Small intestine (tissue), 7 donors: ENCODE measurements at regions not wholly inside any gene's neighbourhood (a gene's known extent, or its start where the extent isn't known, plus 50 kb on each side); places are given as distances from the start of the nearest gene placed in this dataset.
"Not testable (repeated sequence)": the region's sequence is repeated elsewhere in the genome, so short reads cannot be mapped to it uniquely, and the experiment has no call there.

Experiments used
- DNase-seq, 2 donors: peaks; one replicate each; pipeline versions ENCODE4 v3.0.0 to v3.0.0-alpha.2; 2013
- FAIRE-seq: peaks from 2 replicates; lab custom pipeline; 2012; peaks lifted over from hg19 to GRCh38; lab: Jason Lieb, UNC
- H3K27ac ChIP-seq, 3 donors: one replicate each; pipeline ENCODE4 v1.5.1; 2013; ENCODE audit warnings: low read length in 2 of 3, mild to moderate bottlenecking in 2 of 3, control low read depth in 1 of 3, inconsistent platforms in 1 of 3, low read depth in 1 of 3, moderate library complexity in 1 of 3
- H3K27me3 ChIP-seq, 3 donors: one replicate each; pipeline ENCODE4 v1.6.1; 2013; ENCODE audit warnings: low read length in 3 of 3, inconsistent platforms in 1 of 3; ENCODE audit not compliant: control insufficient read depth in 3 of 3, insufficient read depth in 3 of 3
- H3K36me3 ChIP-seq, 3 donors: one replicate each; pipeline ENCODE4 v1.6.1; 2013; ENCODE audit warnings: low read length in 3 of 3, inconsistent platforms in 1 of 3, low read depth in 1 of 3, mild to moderate bottlenecking in 1 of 3, moderate library complexity in 1 of 3; ENCODE audit not compliant: control insufficient read depth in 3 of 3, insufficient read depth in 2 of 3
- H3K4me1 ChIP-seq, 3 donors: one replicate each; pipeline ENCODE4 v1.6.1; 2013; ENCODE audit warnings: low read length in 2 of 3, inconsistent platforms in 1 of 3, low read depth in 1 of 3, mild to moderate bottlenecking in 1 of 3, moderate library complexity in 1 of 3; ENCODE audit not compliant: control insufficient read depth in 3 of 3, insufficient read depth in 2 of 3
- H3K4me3 ChIP-seq, 3 donors: one replicate each; pipeline ENCODE4 v1.5.1; 2013; ENCODE audit warnings: low read length in 3 of 3, control low read depth in 1 of 3, inconsistent platforms in 1 of 3, low read depth in 1 of 3, mild to moderate bottlenecking in 1 of 3, moderate library complexity in 1 of 3
- H3K9me3 ChIP-seq, 2 donors: one replicate each; pipeline ENCODE4 v1.6.1; 2013; ENCODE audit warnings: low read depth in 1 of 2, low read length in 1 of 2; ENCODE audit not compliant: control insufficient read depth in 2 of 2, insufficient read depth in 1 of 2
- WGBS, 3 donors: extraction: QIAGEN DNeasy Blood & Tissue Kit; methylation state at CpG; one replicate each; pipeline ENCODE4 v1.1.7; 2013; 5-methylcytosine and 5-hydroxymethylcytosine counted together
- donor health status: healthy with polysubstance abuse.
- donor health status: control.
- donor health status: control.
- donor health status: Bipolar disorder and iron deficiency.
- donor health status: healthy.

DNA sequence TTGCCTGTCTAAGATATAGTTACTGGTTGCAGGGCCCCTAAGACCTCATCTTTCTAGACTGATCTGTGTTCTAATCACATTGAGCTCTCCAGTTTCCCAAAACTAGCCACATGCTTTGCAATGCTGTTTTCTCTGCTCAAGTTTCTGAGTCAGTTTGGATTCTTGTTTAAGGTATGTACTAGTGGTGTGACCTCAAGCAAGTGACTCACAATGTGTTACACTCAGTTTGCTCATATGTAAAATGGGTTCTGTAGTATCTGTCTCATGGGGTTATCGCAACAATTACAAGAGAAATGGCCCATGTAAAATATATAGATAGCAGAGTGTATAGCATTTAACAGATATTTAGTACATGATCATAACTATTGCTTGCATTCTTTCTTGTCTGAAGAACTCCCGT is 153.1 kb upstream of the ELL2 start:
- DNase-seq: no peak
- Histone ChIP-seq H3K9me3 (no peaks in the 10 kb centered on the region), H3K36me3 (no peaks in the 10 kb centered on the region), H3K27ac (peak overlapping the region in 2 of 3 donors; percentile 19 to 20), H3K4me3 (no peak overlapping the region), H3K4me1 (peaks cover 3 to 25% (median 3%) of the 10 kb centered on the region in 3 donors), H3K27me3 (no peaks in the 10 kb centered on the region)
- 59 to 83% (median 69%) methylated on average over 2 of the region's 2 CpGs for WGBS, 3 donors
- FAIRE-seq: no peak

DNA sequence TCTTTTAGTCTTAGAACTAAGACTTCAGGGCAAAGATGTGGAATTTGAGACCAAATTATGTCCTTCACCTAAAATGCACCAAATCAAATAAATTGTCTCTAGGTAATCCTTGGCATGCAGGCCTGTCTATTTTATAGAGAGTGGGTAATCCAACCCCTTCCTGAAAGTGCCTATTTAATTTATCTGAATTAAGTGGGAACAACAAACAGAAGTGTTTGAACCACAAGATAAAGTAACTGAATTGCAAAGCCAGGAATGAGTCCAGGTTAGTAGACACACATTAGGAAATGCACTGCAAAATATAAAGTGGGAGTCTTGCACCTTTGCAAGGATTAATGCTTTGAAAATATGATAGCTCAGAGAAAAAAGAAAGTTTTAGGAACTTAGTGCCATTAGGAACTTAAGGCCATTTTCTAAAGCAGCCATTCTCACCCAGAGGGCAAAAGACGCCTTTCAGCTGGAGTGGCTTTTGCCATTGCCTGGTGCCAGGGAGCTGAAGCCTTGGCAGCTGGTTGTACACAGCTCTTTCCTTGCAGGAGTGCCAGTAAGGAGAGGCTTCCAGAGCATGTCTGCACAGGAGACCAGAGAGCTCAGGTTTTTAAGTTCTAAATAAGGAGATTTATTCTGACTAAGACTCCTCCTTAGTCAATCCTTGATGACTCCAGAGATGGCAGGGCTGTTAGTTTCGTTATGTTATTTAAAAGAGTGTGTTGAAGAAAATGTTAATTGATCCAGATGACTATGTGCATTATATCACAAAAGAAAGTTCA is 151.7 kb upstream of the ELL2 start:
- WGBS, 3 donors: 29 to 54% (median 37%) methylated on average over 2 of the region's 2 CpGs
- no peak for FAIRE-seq

GRCh38 chr5:96112703-96113102 is 151.1 kb upstream of the ELL2 start:
- Histone ChIP-seq H3K9me3 (no peaks in the 10 kb centered on the region), H3K4me3 (no peak overlapping the region), H3K27me3 (no peaks in the 10 kb centered on the region), H3K36me3 (no peaks in the 10 kb centered on the region), H3K27ac (no peak overlapping the region), H3K4me1 (peaks cover 0 to 16% (median 3%) of the 10 kb centered on the region in 3 donors)
- no peak for DNase-seq
- no peak for FAIRE-seq
- 91 to 95% (median 92%) methylated on average over 2 of the region's 2 CpGs for WGBS, 3 donors

More for the DNA sequence above, 151.7 kb upstream of the ELL2 start:
- Histone ChIP-seq H3K9me3 (no peaks in the 10 kb centered on the region), H3K36me3 (no peaks in the 10 kb centered on the region), H3K27me3 (no peaks in the 10 kb centered on the region), H3K27ac (no peak overlapping the region), H3K4me1 (peaks cover 3 to 21% (median 3%) of the 10 kb centered on the region in 3 donors), H3K4me3 (no peak overlapping the region)
- DNase-seq: no peak

DNA sequence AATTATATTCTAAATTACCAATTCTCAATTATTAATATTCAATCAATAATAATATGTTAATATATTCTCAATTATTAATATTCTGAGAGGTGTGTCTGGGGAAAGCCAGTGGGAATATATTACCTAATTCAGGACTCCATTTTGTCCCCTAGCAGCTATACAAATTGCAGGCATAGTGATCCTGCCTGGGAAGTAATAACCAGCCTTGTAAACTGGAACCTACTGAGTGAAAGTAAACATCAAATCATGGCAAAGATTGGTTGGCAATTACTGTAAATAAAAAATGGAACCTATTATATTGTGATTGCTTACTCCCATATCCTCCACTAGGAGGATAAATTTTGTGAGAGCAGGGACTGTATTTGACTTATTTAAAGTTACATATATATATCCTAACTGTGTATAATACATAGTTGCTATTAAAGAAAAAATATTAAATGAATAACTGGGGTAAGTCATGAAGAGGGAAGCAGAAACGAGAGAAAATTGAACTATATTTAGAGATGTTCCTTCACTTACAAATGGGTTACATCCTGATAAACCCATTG is 150.5 kb upstream of the ELL2 start:
- H3K27ac ChIP-seq: no peak overlapping the region
- no peaks in the 10 kb centered on the region for H3K9me3 ChIP-seq
- H3K4me1 ChIP-seq: peaks cover 0 to 15% (median 3%) of the 10 kb centered on the region in 3 donors
- no peaks in the 10 kb centered on the region for H3K36me3 ChIP-seq
- DNase-seq (no peak), FAIRE-seq (no peak)
- H3K4me3 ChIP-seq: no peak overlapping the region
- H3K27me3 ChIP-seq: no peaks in the 10 kb centered on the region
- WGBS, 3 donors: 77 to 91% (median 83%) methylated on average over 1 of the region's 1 CpG

GRCh38 chr5:96111080-96111756 is 149.6 kb upstream of the ELL2 start:
- no peaks in the 10 kb centered on the region for H3K36me3 ChIP-seq
- H3K4me3 ChIP-seq: no peak overlapping the region
- no peaks in the 10 kb centered on the region for H3K9me3 ChIP-seq
- DNase-seq (no peak), FAIRE-seq (no peak)
- H3K4me1 ChIP-seq: peaks cover 0 to 11% (median 3%) of the 10 kb centered on the region in 3 donors
- 33 to 71% (median 46%) methylated on average over 3 of the region's 3 CpGs for WGBS, 3 donors
- no peaks in the 10 kb centered on the region for H3K27me3 ChIP-seq
- H3K27ac ChIP-seq: peak overlapping the region in 1 of 3 donors; percentile 36

DNA sequence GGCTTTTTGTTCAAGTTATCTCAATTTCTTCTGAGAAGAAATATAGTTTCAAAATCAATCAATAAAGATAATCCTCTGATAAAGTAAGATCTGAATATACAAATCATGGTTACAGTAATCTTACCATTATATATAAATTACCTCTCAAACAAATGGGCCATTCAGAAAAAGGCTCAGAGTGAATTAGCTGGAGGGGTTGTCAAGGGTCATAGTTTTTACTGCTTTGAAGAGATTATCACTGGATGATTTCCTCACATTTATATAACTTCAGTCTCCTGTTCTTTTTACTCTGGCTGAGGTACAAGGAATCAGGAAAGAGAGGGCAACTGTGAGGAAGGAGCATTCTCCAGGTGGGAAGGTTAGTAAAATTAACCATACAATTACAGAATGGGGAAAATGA is 148.6 kb upstream of the ELL2 start:
- FAIRE-seq (no peak), DNase-seq (peak; percentile 33 to 63)
- Histone ChIP-seq H3K27me3 (no peaks in the 10 kb centered on the region), H3K4me3 (no peak overlapping the region), H3K27ac (peak overlapping the region in 1 of 3 donors; percentile 5), H3K9me3 (no peaks in the 10 kb centered on the region), H3K4me1 (peaks cover 0 to 10% (median 3%) of the 10 kb centered on the region in 3 donors), H3K36me3 (no peaks in the 10 kb centered on the region)

DNA sequence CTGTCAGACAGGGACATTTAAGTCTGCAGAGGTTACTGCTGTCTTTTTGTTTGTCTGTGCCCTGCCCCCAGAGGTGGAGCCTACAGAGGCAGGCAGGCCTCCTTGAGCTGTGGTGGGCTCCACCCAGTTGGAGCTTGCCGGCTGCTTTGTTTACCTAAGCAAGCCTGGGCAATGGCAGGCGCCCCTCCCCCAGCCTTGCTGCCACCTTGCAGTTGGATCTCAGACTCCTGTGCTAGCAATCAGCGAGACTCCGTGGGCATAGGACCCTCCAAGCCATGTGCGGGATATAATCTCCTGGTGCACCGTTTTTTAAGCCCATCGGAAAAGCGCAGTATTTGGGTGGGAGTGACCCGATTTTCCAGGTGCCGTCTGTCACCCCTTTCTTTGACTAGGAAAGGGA is 147.0 kb upstream of the ELL2 start:
- not testable (repeated sequence) for DNase-seq, H3K27me3 ChIP-seq, H3K36me3 ChIP-seq, H3K4me1 ChIP-seq, H3K27ac ChIP-seq, H3K9me3 ChIP-seq, FAIRE-seq, H3K4me3 ChIP-seq
- 79 to 89% (median 85%) methylated on average over 5 to 10 of the region's 10 CpGs for WGBS, 3 donors

DNA sequence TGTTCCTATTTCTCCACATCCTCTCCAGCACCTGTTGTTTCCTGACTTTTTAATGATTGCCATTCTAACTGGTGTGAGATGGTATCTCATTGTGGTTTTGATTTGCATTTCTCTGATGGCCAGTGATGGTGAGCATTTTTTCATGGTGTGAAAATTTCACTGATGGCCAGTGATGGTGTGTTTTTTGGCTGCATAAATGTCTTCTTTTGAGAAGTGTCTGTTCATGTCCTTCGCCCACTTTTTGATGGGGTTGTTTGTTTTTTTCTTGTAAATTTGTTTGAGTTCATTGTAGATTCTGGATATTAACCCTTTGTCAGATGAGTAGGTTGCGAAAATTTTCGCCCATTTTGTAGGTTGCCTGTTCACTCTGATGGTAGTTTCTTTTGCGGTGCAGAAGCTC is 142.2 kb upstream of the ELL2 start:
- not testable (repeated sequence) for H3K9me3 ChIP-seq, H3K4me3 ChIP-seq, H3K36me3 ChIP-seq, H3K27ac ChIP-seq, DNase-seq, FAIRE-seq, H3K4me1 ChIP-seq, H3K27me3 ChIP-seq
- WGBS, 3 donors: 95 to 100% (median 96%) methylated on average over 4 of the region's 4 CpGs
